ENCODE measurements at regions not wholly inside any gene's neighbourhood (a gene's known extent, or its start where the extent isn't known, plus 50 kb on each side); places are given as distances from the start of the nearest gene placed in this dataset.
"Not testable (repeated sequence)": the region's sequence is repeated elsewhere in the genome, so short reads cannot be mapped to it uniquely, and the experiment has no call there.

GRCh38 chr10:21347043-21347784 lies 178.3 kb downstream of the SKIDA1 start:
- no peaks in the 10 kb centered on the region for H3K9me3 ChIP-seq (ENCODE audit: control insufficient read depth, insufficient read depth, low read depth, low read length)
- DNase-seq (ENCODE audit: low read depth in 2 of 2), result no peak
- no peaks in the 10 kb centered on the region for H3K79me2 ChIP-seq (ENCODE audit: control insufficient read depth, insufficient read depth, low read length)
- no peaks in the 10 kb centered on the region for H3K36me3 ChIP-seq (ENCODE audit: control insufficient read depth, insufficient read depth, low read length)
- H3K27me3 ChIP-seq (ENCODE audit: control insufficient read depth, insufficient read depth, low read length), result no peaks in the 10 kb centered on the region
- H3K27ac ChIP-seq (ENCODE audit: insufficient read depth, low read length), result no peak overlapping the region
- no peak overlapping the region for H3K4me3 ChIP-seq (replicated peaks in 1 of 4; ENCODE audit: control extremely low read depth in 1 of 4, insufficient read depth in 1 of 4, low read depth in 3 of 4, low read length in 4 of 4)
- no peaks in the 10 kb centered on the region for H4K20me1 ChIP-seq (ENCODE audit: control insufficient read depth, extremely low read depth, insufficient read depth, low read length)
- no peak overlapping the region for H3K4me2 ChIP-seq (ENCODE audit: extremely low read depth, insufficient read depth, low read length)
- H3K4me1 ChIP-seq (ENCODE audit: control insufficient read depth, extremely low read depth, insufficient read depth, low read length), result peaks cover 6% of the 10 kb centered on the region
- no peak overlapping the region for H2AFZ ChIP-seq (ENCODE audit: low read length)
- H3K9ac ChIP-seq (ENCODE audit: insufficient read depth, low read length), result no peak overlapping the region
- TF ChIP-seq CTCF (conservative IDR thresholded peaks at IDR 0.05 in 1 of 2, IDR thresholded peaks at IDR 0.05 in 1 of 2; ENCODE audit: low read depth in 1 of 2, low read length in 2 of 2) (no peak), EZH2 (IDR thresholded peaks at IDR 0.05; ENCODE audit: low read length, missing control alignments) (no peak)

GRCh38 chr10:21343087-21343486 lies 182.4 kb downstream of the SKIDA1 start:
- H3K9ac ChIP-seq (ENCODE audit: insufficient read depth, low read length), result no peak overlapping the region
- no peaks in the 10 kb centered on the region for H3K27me3 ChIP-seq (ENCODE audit: control insufficient read depth, insufficient read depth, low read length)
- no peaks in the 10 kb centered on the region for H4K20me1 ChIP-seq (ENCODE audit: control insufficient read depth, extremely low read depth, insufficient read depth, low read length)
- no peaks in the 10 kb centered on the region for H3K79me2 ChIP-seq (ENCODE audit: control insufficient read depth, insufficient read depth, low read length)
- no peak overlapping the region for H3K4me2 ChIP-seq (ENCODE audit: extremely low read depth, insufficient read depth, low read length)
- no peak for TF ChIP-seq CTCF (conservative IDR thresholded peaks at IDR 0.05 in 1 of 2, IDR thresholded peaks at IDR 0.05 in 1 of 2; ENCODE audit: low read depth in 1 of 2, low read length in 2 of 2)
- TF ChIP-seq EZH2 (IDR thresholded peaks at IDR 0.05; ENCODE audit: low read length, missing control alignments), result no peak
- no peaks in the 10 kb centered on the region for H3K36me3 ChIP-seq (ENCODE audit: control insufficient read depth, insufficient read depth, low read length)
- DNase-seq (ENCODE audit: low read depth in 2 of 2), result no peak
- no peak overlapping the region for H2AFZ ChIP-seq (ENCODE audit: low read length)
- H3K9me3 ChIP-seq (ENCODE audit: control insufficient read depth, insufficient read depth, low read depth, low read length), result no peaks in the 10 kb centered on the region
- no peak overlapping the region for H3K27ac ChIP-seq (ENCODE audit: insufficient read depth, low read length)
- H3K4me1 ChIP-seq (ENCODE audit: control insufficient read depth, extremely low read depth, insufficient read depth, low read length), result no peaks in the 10 kb centered on the region
- H3K4me3 ChIP-seq (replicated peaks in 1 of 4; ENCODE audit: control extremely low read depth in 1 of 4, insufficient read depth in 1 of 4, low read depth in 3 of 4, low read length in 4 of 4), result no peak overlapping the region

GRCh38 chr10:21342499-21342898 lies 183.0 kb downstream of the SKIDA1 start:
- not testable (repeated sequence) for H4K20me1 ChIP-seq (ENCODE audit: control insufficient read depth, extremely low read depth, insufficient read depth, low read length)

More at GRCh38 chr10:21342499-21342898, 183.0 kb downstream of the SKIDA1 start:
- DNase-seq (ENCODE audit: low read depth in 2 of 2); H3K27me3 ChIP-seq (ENCODE audit: control insufficient read depth, insufficient read depth, low read length); H3K4me2 ChIP-seq (ENCODE audit: extremely low read depth, insufficient read depth, low read length); H3K4me1 ChIP-seq (ENCODE audit: control insufficient read depth, extremely low read depth, insufficient read depth, low read length); H3K27ac ChIP-seq (ENCODE audit: insufficient read depth, low read length); H3K79me2 ChIP-seq (ENCODE audit: control insufficient read depth, insufficient read depth, low read length); H3K4me3 ChIP-seq (replicated peaks in 1 of 4; ENCODE audit: control extremely low read depth in 1 of 4, insufficient read depth in 1 of 4, low read depth in 3 of 4, low read length in 4 of 4); H3K9ac ChIP-seq (ENCODE audit: insufficient read depth, low read length); H2AFZ ChIP-seq (ENCODE audit: low read length); H3K9me3 ChIP-seq (ENCODE audit: control insufficient read depth, insufficient read depth, low read depth, low read length); H3K36me3 ChIP-seq (ENCODE audit: control insufficient read depth, insufficient read depth, low read length): not testable (repeated sequence)
